Stimulated activated naive B cell treated with anti-CD40 and anti-IgM and Interleukin-4, amounts not matched to agents 10 μg/mL and 1 μg/mL and 100 μg/mL, for 72 hours (primary cell): ENCODE measurements at regions not wholly inside any gene's neighbourhood (a gene's known extent, or its start where the extent isn't known, plus 50 kb on each side); places are given as distances from the start of the nearest gene placed in this dataset.

Experiments
- ATAC-seq, 2 donors: fragments of 150-1000 bp; cut with Tn5 transposase; replicated peaks; 2 replicates each; pipeline ENCODE4 v1.10.0; 2021; ENCODE audit warnings: moderate library complexity in 1 of 2
- DNase-seq: peaks from one replicate; pipeline ENCODE4 v3.0.0; 2021
- H3K27ac Mint-ChIP-seq: one replicate; pipeline ENCODE4 v1.8.0; 2022; ENCODE audit warnings: mild to moderate bottlenecking, mixed read lengths
- H3K27me3 Mint-ChIP-seq, 2 donors: one replicate each; pipeline ENCODE4 v1.8.0; 2022; ENCODE audit warnings: mixed read lengths in 2 of 2
- H3K36me3 Mint-ChIP-seq, 2 donors: one replicate each; pipeline ENCODE4 v1.8.0; 2022; ENCODE audit warnings: mixed read lengths in 2 of 2, mild to moderate bottlenecking in 1 of 2
- H3K4me1 Mint-ChIP-seq, 2 donors: one replicate each; pipeline ENCODE4 v1.8.0; 2022; ENCODE audit warnings: mixed read lengths in 2 of 2, mild to moderate bottlenecking in 1 of 2
- H3K4me3 Mint-ChIP-seq, 2 donors: one replicate each; pipeline ENCODE4 v1.8.0; 2022; ENCODE audit warnings: mild to moderate bottlenecking in 2 of 2, mixed read lengths in 2 of 2, moderate library complexity in 1 of 2
- H3K9me3 Mint-ChIP-seq, 2 donors: one replicate each; pipeline ENCODE4 v1.8.0; 2022; ENCODE audit warnings: mixed read lengths in 2 of 2, mild to moderate bottlenecking in 1 of 2

- H3K9me3 Mint-ChIP-seq: no peaks in the 10 kb centered on the region
- no peaks in the 10 kb centered on the region for H3K36me3 Mint-ChIP-seq
- DNase-seq (no peak), ATAC-seq (peak; percentile 84 to 88)
- peaks cover 21 to 38% of the 10 kb centered on the region in 2 donors for H3K4me1 Mint-ChIP-seq
- H3K27me3 Mint-ChIP-seq: no peaks in the 10 kb centered on the region
- peak overlapping the region; percentile 42 for H3K27ac Mint-ChIP-seq
- peak overlapping the region in 1 of 2 donors; percentile 30 for H3K4me3 Mint-ChIP-seq
Observed at GRCh38 chr6:45741437-45742171, 274.1 kb downstream of the CLIC5 start.

- ATAC-seq (no peak), DNase-seq (no peak)
- H3K4me3 Mint-ChIP-seq: no peak overlapping the region
- peaks cover 5 to 7% of the 10 kb centered on the region in 2 donors for H3K27me3 Mint-ChIP-seq
- no peak overlapping the region for H3K27ac Mint-ChIP-seq
- no peaks in the 10 kb centered on the region for H3K9me3 Mint-ChIP-seq
- no peaks in the 10 kb centered on the region for H3K36me3 Mint-ChIP-seq
- peaks cover 21 to 40% of the 10 kb centered on the region in 2 donors for H3K4me1 Mint-ChIP-seq
Observed at GRCh38 chr6:45739058-45739457, 276.6 kb downstream of the CLIC5 start.

DNA sequence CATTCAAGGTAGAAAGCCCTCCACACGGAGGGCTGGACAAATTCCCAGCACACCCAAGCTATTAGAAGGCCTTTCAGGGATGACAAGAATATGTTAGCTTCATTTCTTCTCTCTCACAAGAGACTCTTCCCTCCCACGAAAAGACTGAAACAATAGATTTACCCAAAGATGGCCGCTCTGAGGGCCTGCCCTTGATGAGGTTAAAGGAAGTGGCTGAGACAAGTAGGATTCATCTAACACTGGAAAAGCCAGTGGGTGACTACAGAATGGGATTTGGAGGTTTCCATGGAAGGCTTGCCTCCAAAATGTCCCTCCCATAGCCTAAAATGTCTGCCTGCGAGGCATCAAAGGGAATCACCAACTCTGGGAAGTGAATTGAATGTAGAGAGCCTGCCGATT is 277.6 kb downstream of the CLIC5 start:
- peaks cover 6 to 7% of the 10 kb centered on the region in 2 donors for H3K27me3 Mint-ChIP-seq
- peaks cover 21 to 35% of the 10 kb centered on the region in 2 donors for H3K4me1 Mint-ChIP-seq
- no peak overlapping the region for H3K4me3 Mint-ChIP-seq
- no peak overlapping the region for H3K27ac Mint-ChIP-seq
- no peaks in the 10 kb centered on the region for H3K9me3 Mint-ChIP-seq
- no peaks in the 10 kb centered on the region for H3K36me3 Mint-ChIP-seq
- ATAC-seq (no peak), DNase-seq (no peak)

DNA sequence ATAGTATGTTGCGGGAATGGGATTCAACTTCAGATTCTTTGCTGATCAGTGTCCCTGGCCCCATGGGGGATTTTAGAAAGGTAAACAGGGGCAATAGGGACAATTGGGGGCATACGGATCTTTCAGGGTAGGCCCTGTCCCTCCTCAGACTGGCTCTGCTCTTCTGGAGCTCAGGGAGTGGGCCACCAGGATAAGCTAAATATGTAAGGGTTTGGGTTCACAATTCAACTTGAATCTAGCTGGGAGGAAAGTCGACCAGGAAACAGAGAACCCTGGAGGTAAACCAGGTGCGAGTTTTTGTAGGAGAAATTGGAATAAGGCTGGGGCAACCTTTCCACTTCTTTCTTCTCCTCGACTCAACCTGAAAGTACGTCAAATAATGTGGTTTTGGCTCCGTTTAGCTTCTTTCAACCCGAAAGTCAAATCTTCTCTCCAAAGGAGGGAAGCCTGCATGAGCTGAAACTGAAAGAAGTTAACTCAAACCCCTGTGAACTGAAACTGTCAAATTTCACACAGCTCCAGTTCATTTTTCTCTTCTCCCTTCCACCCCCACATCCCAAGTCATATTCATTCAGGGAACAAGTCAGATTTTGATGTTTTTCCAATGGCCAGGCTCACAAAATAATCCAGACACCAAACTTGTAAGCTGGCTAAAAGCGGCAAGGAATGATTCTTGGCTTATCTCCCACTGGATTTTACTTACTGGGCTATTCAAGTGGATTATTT is 278.2 kb downstream of the CLIC5 start:
- peak; percentile 53 to 60 for ATAC-seq

DNA sequence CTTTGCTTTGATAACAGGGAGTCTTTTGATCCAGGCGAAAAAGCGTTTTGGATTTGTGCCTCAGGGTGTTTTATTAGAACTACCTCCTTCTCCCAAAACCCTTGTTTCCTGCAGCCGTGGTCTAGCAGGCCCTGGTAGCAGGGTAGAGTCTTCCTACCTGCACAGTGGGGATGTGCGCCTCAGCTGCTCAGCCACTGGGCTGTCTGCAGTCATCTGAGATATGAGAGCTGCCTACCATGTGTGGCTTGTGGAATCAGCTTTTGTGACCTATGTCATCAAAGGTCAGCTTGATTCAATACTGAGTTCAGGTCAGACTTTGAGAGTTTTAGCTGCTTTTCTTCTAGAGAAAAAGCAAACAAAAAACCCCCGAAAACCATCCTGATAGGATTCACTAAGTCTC is 279.5 kb downstream of the CLIC5 start:
- Mint-ChIP-seq H3K36me3 (no peaks in the 10 kb centered on the region), H3K27ac (no peak overlapping the region), H3K9me3 (no peaks in the 10 kb centered on the region), H3K27me3 (peaks cover 7 to 11% of the 10 kb centered on the region in 2 donors), H3K4me3 (no peak overlapping the region), H3K4me1 (peaks cover 10 to 22% of the 10 kb centered on the region in 2 donors)
- DNase-seq (no peak), ATAC-seq (peak; percentile 64 to 68)

More for the DNA sequence above, 278.2 kb downstream of the CLIC5 start:
- Mint-ChIP-seq H3K27me3 (peaks cover 7 to 11% of the 10 kb centered on the region in 2 donors), H3K36me3 (no peaks in the 10 kb centered on the region), H3K27ac (peak overlapping the region; percentile 28), H3K4me3 (no peak overlapping the region), H3K9me3 (no peaks in the 10 kb centered on the region), H3K4me1 (peaks cover 21 to 34% of the 10 kb centered on the region in 2 donors)
- DNase-seq: no peak

DNA sequence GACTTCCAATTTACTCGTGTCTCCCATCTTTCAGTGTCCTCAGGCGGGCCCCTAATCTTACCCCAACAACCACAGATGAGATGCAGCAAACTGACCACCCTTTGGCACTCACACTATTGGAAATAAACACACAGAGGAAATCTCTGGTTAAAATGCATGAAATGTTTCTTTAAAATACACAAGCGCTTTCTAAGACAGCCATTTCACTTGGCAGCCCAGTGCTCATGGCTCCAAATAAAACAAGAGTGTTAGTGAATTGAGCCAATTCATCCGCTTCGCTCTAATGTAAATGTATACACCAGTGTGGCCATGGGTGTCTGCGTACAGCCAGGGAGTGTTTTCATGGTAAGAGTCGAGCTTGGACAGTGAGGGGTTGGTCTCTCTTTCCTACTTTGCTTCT is 282.9 kb downstream of the CLIC5 start:
- no peak overlapping the region for H3K27ac Mint-ChIP-seq
- ATAC-seq: no peak
- peaks cover 4 to 13% of the 10 kb centered on the region in 2 donors for H3K4me1 Mint-ChIP-seq
- no peaks in the 10 kb centered on the region for H3K36me3 Mint-ChIP-seq
- H3K9me3 Mint-ChIP-seq: no peaks in the 10 kb centered on the region
- H3K27me3 Mint-ChIP-seq: peaks cover 7 to 11% of the 10 kb centered on the region in 2 donors
- DNase-seq: no peak
- H3K4me3 Mint-ChIP-seq: no peak overlapping the region

DNA sequence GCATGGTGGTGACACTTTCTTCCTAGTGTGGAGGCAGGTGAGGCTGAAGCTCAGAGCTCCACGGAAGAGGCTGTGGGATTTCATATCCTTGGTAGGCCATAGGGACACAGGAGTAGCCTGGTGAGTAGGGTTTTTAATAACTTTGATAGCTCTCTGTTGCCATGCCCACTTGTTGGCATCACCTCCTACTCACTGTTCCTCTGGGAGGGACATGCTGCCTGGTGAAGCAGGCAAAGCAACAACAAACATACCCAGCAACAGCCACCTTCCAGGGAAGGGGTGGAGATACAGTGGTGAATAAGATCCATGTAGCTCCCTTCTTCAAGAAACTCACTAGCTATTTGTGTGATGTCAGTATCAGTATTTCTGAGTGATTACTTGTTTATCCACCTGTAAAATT is 285.4 kb downstream of the CLIC5 start:
- Mint-ChIP-seq H3K4me3 (no peak overlapping the region), H3K9me3 (no peaks in the 10 kb centered on the region), H3K27me3 (peaks cover 0 to 6% of the 10 kb centered on the region in 2 donors), H3K36me3 (no peaks in the 10 kb centered on the region), H3K4me1 (no peaks in the 10 kb centered on the region), H3K27ac (no peak overlapping the region)
- no peak for ATAC-seq
- no peak for DNase-seq

DNA sequence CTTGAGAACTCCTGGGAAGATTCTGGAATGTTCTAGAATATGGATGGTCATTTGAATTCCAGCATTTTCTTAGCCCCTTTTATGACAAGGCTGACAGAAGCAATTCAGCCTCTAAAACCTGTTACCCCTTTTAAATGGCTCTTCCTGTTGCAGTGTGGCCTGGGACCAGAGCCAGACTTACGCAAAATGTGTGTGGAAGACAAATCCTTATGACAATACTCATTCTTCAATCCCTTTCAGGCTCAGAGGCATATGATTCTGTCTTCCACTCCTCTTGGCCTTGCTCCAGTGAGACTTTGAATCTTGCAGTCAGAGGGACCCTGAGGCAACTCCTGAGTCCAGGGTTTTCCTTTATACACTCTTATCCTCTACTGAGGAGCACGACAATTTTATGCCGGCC is 287.0 kb downstream of the CLIC5 start:
- no peak for DNase-seq
- no peak for ATAC-seq
- H3K27ac Mint-ChIP-seq: no peak overlapping the region
- no peaks in the 10 kb centered on the region for H3K4me1 Mint-ChIP-seq
- peaks cover 0 to 6% of the 10 kb centered on the region in 2 donors for H3K27me3 Mint-ChIP-seq
- no peaks in the 10 kb centered on the region for H3K36me3 Mint-ChIP-seq
- no peaks in the 10 kb centered on the region for H3K9me3 Mint-ChIP-seq
- no peak overlapping the region for H3K4me3 Mint-ChIP-seq

DNA sequence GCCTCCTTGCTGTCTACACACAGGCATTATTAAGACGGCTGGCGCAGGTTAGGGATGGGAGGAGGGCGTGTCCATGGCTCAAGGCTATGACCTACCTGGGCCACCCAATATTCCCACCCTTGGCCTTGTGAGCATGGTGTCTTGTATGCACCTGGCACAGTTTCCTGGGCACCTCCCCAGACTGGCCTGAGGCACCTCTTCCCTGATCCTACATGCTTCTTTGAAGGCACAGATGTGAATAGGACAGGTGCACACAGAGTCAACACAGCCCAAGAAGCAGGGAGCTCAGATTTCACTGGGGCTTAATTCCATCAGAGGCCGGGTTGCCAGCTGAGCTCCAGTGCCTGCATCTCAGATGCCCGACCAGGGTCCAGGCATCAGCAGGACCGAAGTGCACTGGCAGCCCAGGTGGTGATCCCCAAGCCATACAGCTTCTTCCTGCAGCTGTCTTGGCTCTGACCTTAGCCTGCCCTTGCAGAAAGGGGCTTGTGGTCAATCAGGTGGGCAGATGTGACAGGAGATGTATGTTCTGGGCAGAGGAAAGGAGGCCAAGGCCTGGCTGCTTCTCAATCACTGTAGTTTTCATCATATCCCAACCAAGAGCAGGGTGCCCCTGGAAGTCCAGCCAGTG is 287.7 kb downstream of the CLIC5 start:
- Mint-ChIP-seq H3K27me3 (peaks cover 0 to 5% of the 10 kb centered on the region in 2 donors), H3K9me3 (peaks cover under 1 to 2% of the 10 kb centered on the region in 2 donors), H3K36me3 (peaks cover 0 to 2% of the 10 kb centered on the region in 2 donors), H3K27ac (no peak overlapping the region), H3K4me3 (no peak overlapping the region), H3K4me1 (no peaks in the 10 kb centered on the region)
- no peak for DNase-seq
- ATAC-seq: no peak

DNA sequence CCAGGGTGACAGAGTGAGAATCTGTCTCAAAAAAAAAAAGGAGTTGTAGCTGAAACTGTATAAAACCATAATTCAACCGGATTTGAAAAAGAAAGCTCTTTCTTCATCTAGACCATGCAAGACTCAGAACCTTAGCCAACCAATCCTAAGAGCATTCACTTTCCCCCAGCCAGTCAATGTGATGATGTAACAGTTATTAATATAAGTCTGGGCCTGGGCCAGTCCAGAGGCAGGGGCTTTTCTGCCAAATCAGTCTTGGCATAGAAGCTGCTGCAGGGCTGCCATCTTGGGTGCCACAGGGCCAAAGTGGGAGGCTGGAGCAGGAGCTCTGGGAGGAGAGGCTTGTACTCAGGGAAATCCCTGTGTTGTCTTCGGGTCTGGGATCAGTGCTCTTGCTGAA is 288.4 kb downstream of the CLIC5 start:
- Mint-ChIP-seq H3K27me3 (peaks cover 0 to 4% of the 10 kb centered on the region in 2 donors), H3K9me3 (peaks cover 3 to 5% of the 10 kb centered on the region in 2 donors), H3K4me1 (no peaks in the 10 kb centered on the region), H3K27ac (no peak overlapping the region), H3K36me3 (peaks cover 0 to 5% of the 10 kb centered on the region in 2 donors), H3K4me3 (no peak overlapping the region)
- DNase-seq (no peak), ATAC-seq (no peak)

- Mint-ChIP-seq H3K36me3 (peaks cover 0 to 5% of the 10 kb centered on the region in 2 donors), H3K4me3 (no peak overlapping the region), H3K9me3 (peaks cover 3 to 5% of the 10 kb centered on the region in 2 donors), H3K27ac (no peak overlapping the region), H3K27me3 (peaks cover 0 to 8% of the 10 kb centered on the region in 2 donors), H3K4me1 (no peaks in the 10 kb centered on the region)
- no peak for DNase-seq
- ATAC-seq: no peak
Observed at GRCh38 chr6:45726444-45726843, 289.2 kb downstream of the CLIC5 start.

DNA sequence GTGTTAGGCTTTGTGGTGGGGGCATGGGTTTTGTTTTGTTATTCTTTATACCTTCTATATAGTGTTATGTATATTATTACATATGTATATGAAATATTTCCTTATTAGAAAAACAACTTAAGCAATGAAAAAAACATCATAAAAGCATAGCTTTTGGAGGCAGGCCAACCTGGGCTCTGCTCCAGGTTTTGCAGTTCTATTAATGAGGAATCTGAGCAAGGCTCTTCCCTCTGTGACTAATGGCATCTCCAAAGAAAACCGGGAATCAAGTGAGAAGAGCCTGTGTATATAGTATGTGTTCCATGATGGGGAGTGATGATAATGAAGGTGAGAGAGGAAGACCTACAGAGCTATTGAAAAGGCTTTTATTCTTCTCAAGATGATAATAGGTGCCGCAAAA is 291.1 kb downstream of the CLIC5 start:
- no peaks in the 10 kb centered on the region for H3K4me1 Mint-ChIP-seq
- no peak overlapping the region for H3K27ac Mint-ChIP-seq
- no peak overlapping the region for H3K4me3 Mint-ChIP-seq
- ATAC-seq (no peak), DNase-seq (no peak)
- peaks cover 0 to 8% of the 10 kb centered on the region in 2 donors for H3K27me3 Mint-ChIP-seq
- H3K36me3 Mint-ChIP-seq: peaks cover 0 to 5% of the 10 kb centered on the region in 2 donors
- H3K9me3 Mint-ChIP-seq: peaks cover 3 to 5% of the 10 kb centered on the region in 2 donors

DNA sequence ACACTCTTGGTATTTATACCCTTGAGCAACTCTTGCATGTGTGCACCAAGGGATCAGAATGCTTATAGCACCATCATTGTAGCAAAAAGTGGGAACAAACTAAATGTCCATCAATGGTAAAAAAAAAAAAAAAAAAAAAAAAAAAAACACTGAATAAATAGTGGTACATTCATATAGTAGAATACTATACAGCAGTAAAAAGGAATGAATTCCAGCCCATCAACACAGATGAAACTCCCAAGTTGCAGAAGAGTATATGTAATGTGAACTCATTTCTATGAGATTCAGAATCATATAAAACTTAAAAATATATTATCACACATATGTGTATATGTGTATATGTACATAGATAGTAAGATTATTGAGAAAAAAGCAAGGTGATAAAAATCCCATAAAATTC is 291.6 kb downstream of the CLIC5 start:
- H3K36me3 Mint-ChIP-seq: peaks cover 0 to 5% of the 10 kb centered on the region in 2 donors
- H3K27ac Mint-ChIP-seq: no peak overlapping the region
- H3K4me1 Mint-ChIP-seq: no peaks in the 10 kb centered on the region
- peaks cover 3 to 5% of the 10 kb centered on the region in 2 donors for H3K9me3 Mint-ChIP-seq
- DNase-seq (no peak), ATAC-seq (no peak)
- peaks cover 0 to 12% of the 10 kb centered on the region in 2 donors for H3K27me3 Mint-ChIP-seq
- no peak overlapping the region for H3K4me3 Mint-ChIP-seq

GRCh38 chr6:45722876-45723275 is 292.8 kb downstream of the CLIC5 start:
- Mint-ChIP-seq H3K27me3 (peaks cover 3 to 21% of the 10 kb centered on the region in 2 donors), H3K4me3 (no peak overlapping the region), H3K9me3 (peaks cover 3 to 5% of the 10 kb centered on the region in 2 donors), H3K36me3 (peaks cover 0 to 5% of the 10 kb centered on the region in 2 donors), H3K27ac (no peak overlapping the region), H3K4me1 (no peaks in the 10 kb centered on the region)
- ATAC-seq: no peak
- DNase-seq: no peak
